ENCODE measurements at regions not wholly inside any gene's neighbourhood (a gene's known extent, or its start where the extent isn't known, plus 50 kb on each side); places are given as distances from the start of the nearest gene placed in this dataset.
"Not testable (repeated sequence)": the region's sequence is repeated elsewhere in the genome, so short reads cannot be mapped to it uniquely, and the experiment has no call there.

GRCh38 chr10:33952692-33953360 is 618.4 kb upstream of the NRP1 start:
- no peak for DNase-seq

- DNase-seq, result no peak
Observed at GRCh38 chr10:33950206-33950605, 615.7 kb upstream of the NRP1 start.

DNA sequence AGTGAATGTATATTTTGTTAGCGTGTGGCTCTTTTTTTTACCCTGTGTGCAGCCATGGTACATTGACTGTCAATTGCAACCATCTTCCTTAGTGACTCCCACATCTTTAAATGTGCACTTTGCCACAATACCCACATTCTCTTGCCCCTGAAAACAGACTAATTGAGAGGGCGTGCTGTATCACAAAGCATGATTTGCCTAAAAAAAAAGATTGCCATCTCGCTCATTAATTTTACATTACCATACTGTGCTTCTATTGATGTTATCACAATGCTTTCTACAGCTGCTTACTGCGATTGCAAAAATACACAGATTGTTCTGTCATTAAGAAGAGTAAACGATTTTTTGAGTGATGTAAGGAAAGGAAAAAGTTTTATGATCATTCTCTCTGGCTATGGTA is 613.1 kb upstream of the NRP1 start:
- no peak for DNase-seq

DNA sequence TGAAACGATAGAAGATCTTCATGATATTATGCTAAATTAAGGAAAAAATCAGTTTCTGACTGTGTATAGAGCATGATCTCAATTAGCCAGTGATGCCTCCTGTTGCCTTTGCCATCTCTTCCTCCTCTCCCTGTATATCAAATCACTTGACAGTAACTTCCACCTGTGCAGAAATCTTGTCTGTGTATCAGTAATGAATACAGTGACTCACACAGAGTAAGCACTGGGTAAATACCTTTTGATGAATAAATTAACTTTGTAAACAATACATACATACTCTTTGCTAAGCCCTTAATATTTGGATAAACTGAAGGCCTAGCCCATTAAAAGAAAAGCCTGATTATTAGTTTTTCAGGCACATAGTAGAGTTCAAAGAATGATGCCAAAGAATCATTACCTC is 610.6 kb upstream of the NRP1 start:
- no peak for DNase-seq

DNA sequence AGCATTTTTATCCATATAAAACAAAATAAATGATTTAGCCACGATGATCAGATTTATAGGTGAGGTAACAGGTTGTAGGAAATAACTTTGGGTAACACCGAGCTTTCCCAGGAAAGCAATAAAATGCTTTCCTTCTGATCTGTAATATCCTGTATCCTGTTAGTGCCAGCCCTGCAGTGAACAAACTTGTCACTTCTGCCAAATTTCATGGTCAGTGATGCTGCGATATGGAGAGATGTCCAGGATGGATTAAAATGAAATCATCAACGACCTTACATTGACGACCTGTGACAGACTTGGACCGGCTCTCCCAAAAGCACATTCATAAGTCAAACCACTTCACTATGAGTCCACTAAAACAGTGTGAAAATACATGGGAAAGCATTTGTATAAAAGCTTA is 608.0 kb upstream of the NRP1 start:
- DNase-seq, result no peak

GRCh38 chr10:33939892-33940291 is 605.4 kb upstream of the NRP1 start:
- DNase-seq, result no peak

- no peak for DNase-seq
Observed at GRCh38 chr10:33939410-33939809, 604.9 kb upstream of the NRP1 start.

GRCh38 chr10:33938001-33938400 is 603.5 kb upstream of the NRP1 start:
- no peak for DNase-seq

DNA sequence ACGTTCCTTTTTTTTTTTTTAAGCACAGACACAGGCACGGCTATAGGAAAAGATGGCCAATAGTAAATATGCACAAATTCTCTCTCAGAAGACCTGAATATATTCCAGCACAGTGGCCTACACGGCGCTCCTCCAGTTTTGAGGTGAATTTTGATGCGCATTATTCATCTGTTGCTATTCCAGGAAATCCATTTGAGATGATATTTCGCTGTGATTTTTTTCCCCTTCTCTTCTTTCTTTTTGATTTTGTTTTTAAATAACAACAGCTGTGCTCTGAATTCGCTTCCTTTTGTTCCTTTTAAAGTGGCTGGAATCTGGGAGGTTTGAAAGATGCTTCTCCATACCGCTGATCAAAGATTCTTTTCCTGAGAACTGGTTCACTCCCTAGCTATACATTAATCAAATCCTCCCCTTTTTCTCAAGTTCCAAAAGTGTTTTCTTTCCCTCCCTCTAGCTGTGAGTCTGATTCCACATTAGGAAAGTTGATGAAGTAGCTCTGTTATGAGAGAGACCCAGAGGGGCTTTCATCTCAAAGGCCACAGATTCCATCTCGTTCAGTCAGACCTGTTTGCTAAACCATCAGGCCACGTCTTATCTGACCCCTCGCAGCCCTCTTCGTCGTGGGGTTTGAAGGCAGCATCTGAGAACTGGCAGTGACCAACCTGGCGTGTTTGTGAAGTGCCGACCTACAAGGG is 602.7 kb upstream of the NRP1 start:
- DNase-seq, result no peak

DNA sequence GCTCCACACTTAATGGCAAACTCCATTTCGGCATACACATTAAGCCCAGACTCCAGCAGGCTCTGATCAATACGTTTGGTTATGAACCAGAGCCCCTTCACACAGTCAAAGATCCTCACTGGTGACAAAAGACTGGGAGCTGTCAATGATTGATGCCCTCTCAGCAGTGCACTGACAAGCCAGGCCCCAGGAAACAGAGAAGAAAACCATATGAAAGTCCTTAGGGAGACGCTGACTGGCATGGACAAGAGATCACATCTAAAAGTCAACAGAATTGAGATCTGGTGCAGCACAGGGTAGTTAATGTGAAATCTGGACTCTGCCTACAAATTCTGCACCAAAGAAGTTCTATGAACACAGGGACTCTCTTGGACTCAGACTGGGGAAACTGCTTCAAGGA is 600.9 kb upstream of the NRP1 start:
- DNase-seq, result no peak

GRCh38 chr10:33930079-33930478 is 595.6 kb upstream of the NRP1 start:
- DNase-seq, result no peak

DNA sequence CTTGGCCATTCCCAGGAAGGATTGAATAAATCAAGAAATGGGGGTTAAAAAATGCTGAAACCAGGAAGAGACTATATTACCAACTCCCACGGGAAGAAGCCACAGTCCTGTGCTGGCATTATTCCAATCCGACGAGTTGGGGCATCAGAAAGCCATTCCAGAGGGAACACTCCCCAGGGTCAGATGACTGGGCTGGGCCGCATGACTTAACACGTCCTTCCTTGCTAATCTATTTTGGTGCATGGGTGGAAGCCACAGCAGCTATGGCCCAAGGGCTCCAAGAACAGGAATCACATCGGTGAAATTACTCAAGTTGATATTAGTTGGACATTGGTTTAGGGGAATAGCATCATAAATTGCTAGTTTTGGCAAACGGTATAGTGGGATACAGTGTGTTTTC is 592.9 kb upstream of the NRP1 start:
- no peak for DNase-seq

DNA sequence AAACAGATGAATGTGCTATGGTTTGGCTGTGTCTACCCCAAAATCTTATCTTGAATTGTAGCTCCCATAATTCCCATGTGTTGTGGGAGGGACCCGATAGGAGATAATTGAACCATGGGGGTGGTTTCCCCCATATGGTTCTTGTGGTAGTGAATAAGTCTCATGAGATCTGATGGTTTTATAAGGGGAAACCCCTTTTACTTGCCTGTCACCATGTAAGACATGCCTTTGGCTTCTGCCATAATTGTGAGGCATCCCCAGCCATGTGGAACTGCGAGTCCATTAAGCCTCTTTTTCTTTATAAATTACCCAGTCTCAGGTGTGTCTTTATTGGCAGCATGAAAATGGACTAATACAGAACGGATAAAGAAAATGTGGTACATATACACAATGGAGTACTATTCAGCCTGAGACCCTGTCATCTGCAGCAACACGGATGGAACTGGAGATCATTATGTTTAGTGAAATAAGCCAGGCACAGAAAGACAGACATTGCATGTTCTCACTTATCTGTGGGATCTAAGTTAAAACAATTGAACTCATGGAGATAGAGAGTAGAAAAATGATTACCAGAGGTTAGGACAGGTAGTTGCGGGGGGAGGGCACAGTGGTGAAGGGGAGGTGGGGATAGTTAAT is 587.6 kb upstream of the NRP1 start:
- no peak for DNase-seq

GRCh38 chr10:33920351-33920750 is 585.9 kb upstream of the NRP1 start:
- DNase-seq, result no peak

DNA sequence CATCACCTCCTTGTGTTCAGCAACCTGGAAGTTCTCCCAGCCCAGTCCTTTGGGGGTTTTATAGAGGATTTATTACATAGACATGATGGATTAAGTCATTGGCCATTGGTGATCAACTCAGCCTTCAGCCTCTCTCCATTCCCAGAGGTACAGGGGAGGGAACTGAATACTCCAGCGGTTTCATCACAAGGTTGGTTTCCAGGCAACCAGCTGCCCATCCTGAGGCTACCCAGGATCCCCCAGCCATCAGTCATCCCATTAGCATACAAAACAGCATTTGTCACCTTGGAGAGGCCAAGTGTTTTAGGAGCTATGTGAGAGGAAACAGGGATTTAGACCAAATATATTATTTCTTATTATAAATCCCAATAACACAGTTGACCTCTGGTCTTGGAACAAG is 584.8 kb upstream of the NRP1 start:
- no peak for DNase-seq

DNA sequence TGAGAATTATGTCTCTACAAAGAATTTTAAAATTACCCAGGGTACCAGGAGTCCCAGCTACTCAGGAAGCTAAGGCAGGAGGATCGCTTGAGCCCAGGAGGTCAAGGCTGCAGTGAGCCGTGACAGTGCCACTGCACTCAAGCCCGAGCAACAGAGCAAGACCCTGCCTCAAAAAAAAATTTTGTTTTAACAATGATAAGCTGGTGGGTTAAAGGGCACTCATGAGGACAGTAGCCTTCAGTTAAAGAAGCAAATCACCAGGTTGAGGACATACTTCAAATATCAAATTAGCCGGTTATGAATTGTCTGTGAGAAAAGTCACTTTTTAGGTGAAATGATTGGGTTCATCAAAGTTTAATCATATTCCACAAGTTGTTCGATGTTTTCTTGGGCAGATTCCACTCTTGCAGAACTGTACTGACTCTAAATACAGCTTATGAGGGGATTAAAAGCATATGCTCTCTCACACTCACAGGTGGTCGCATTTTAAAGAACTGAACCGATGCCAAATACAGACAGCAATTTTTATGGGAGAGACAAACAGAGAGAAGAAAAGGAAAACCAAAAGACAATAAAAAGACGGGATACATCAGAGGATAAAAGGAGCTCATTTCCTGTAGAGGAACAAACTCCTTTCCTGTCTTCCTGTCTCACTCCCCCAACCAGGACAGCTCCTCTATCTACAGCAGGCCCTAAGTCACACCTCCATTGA is 582.8 kb upstream of the NRP1 start:
- no peak for DNase-seq

- no peak for DNase-seq
Observed at GRCh38 chr10:33914746-33915145, 580.3 kb upstream of the NRP1 start.

DNA sequence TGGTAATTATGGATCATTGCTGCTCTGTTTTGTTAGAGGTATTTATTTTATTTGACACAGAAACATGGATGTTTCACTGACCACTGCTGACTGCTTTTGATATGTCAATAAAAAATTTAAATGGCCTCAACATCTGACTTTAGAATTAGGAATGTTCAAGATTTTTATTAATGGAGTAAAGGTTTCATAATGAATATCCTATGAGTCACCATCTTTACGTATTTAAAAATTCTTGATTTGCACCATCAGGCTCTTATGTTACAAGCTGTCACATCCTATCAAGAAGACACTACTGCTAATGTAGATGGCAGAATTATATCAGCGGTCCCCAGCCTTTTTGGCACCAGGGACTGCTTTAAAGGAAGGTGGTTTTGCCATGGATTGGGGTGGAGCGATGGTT is 578.7 kb upstream of the NRP1 start:
- no peak for DNase-seq

DNA sequence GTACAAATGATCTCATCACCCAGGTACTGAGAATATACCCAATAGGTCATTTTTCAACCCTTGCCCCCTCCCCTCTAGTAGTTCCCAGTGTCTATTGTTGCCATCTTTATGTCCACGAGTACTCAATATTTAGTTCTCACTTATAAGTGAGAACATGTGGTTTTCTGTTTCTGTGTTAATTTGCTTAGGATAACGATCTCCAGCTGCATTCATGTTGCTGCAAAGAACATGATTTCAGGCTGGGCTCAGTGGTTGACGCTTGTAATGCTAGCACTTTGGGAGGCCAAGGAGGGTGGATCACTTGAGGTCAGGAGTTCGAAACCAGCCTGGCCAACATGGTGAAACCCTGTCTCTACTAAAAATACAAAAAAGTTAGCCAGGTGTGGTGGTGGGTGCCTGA is 575.0 kb upstream of the NRP1 start:
- not testable (repeated sequence) for DNase-seq

DNA sequence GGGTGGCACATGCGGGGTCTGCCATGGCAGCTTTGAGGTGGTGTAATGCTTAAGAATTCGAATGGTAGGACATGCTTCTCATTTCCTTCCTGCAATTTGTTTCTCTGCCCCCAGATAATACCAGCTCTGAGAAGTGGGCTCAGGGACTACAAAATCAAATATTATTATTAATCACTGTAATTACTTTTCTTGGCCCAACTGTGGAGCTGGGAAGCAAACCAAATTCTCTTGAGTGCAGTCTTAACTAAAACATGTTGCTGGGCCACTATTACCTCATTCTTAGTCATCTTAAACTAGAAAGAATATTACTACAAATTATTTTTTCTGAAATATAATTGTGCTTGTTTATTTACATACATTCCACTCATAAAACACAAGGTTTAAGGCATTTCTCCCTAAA is 566.7 kb upstream of the NRP1 start:
- no peak for DNase-seq

- no peak for DNase-seq
Observed at GRCh38 chr10:33900596-33900995, 566.1 kb upstream of the NRP1 start.

DNA sequence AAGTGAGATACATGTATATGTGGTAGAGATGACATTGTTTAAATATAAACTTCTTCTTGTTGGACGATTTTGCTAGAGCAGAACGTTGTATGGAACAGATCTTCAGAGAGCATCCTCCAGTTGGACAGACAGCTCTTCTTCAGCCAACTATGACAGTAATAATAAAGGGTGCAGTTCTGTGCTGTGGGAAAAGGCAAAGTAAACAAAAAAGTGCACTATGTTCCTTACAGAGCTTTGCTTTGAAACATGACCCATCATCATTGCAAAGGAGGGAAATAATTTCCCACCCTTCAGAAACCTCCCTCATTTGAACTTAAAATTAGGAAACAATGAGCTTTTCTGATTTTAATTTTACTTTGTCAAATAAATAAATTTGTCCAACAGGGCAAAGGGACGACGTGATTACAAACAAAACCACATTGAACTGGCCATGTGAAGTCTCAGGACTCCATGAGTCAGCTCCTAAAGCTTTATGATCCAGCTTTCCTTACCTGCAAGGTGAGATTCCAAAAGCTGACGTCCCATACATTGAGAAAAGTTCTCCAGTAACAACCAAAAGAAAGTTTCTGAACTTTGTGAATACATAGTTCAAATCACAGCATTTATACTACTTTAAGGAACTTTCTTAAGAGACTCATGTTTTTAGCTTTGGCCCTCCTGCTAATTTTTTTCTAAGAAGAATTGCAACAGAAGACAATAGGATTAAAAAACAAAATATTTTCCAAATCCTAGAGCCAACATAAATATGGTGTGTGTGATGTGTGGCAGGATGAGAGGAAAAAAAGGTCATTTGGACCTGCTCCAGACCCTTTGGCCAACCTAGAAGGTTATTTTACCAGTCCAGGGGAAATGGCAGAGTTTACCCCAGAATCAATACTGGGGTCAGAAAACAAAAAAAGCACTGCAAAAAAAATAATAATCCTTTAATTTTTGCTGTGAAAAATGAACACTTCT is 565.4 kb upstream of the NRP1 start:
- DNase-seq, result no peak

DNA sequence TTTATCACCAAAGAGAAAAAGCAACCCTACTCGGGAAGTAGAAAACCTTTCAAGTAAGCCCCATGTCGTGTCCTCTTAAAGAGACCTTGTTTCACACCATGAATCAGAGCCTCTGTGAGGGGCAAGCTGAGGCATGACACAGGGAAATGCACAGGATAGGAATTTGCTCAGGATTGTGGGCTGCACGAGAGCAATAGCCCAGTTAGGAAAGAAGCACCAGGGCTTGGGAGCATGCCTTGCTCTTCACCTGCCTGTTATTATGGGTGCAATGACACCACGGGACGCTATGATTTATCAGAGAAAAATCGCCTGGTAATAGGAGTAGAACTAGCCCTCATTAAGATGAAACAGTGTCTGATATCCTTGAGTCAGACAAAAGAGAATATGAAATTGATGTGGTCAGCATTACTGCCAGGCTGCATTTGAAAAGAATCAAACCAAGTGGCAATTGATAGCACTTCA is 562.9 kb upstream of the NRP1 start:
- DNase-seq, result no peak

Measured in stimulated activated CD4-positive, alpha-beta T cell treated with anti-CD3 and anti-CD28 coated beads, Interleukin-12 subunit alpha, Interleukin-12 subunit beta, amount 100 ng/mL, for 4 hours (primary cell).